ENCODE measurements at regions not wholly inside any gene's neighbourhood (a gene's known extent, or its start where the extent isn't known, plus 50 kb on each side); places are given as distances from the start of the nearest gene placed in this dataset.

GRCh38 chr11:95717314-95717713, 72.3 kb downstream of the FAM76B start:
- no peak for DNase-seq

- DNase-seq = no peak
Observed at GRCh38 chr11:95716266-95716665, 73.3 kb downstream of the FAM76B start.

DNA sequence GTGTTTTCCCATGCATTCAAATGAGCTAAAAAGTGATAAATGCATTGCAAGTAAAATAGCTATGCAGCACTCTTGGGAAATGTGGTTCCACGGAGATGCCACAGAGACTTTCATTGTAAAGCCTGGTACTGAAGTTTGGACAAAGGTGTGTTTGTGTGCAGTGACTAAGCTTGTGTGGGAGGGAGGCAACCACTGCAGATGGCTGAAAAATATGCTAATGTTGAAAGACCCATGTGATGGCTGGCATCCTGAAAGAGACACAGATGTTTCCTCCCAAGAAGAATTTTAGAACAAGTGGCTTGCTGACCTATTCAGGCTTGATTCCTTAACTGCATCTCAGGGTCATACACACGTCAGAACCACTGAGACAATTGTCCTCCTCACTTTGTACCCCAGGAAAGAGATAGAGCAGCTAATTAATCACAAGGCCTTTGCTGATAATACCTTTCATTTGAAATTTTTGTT, 73.8 kb downstream of the FAM76B start:
- peak; percentile 68 for DNase-seq

DNA sequence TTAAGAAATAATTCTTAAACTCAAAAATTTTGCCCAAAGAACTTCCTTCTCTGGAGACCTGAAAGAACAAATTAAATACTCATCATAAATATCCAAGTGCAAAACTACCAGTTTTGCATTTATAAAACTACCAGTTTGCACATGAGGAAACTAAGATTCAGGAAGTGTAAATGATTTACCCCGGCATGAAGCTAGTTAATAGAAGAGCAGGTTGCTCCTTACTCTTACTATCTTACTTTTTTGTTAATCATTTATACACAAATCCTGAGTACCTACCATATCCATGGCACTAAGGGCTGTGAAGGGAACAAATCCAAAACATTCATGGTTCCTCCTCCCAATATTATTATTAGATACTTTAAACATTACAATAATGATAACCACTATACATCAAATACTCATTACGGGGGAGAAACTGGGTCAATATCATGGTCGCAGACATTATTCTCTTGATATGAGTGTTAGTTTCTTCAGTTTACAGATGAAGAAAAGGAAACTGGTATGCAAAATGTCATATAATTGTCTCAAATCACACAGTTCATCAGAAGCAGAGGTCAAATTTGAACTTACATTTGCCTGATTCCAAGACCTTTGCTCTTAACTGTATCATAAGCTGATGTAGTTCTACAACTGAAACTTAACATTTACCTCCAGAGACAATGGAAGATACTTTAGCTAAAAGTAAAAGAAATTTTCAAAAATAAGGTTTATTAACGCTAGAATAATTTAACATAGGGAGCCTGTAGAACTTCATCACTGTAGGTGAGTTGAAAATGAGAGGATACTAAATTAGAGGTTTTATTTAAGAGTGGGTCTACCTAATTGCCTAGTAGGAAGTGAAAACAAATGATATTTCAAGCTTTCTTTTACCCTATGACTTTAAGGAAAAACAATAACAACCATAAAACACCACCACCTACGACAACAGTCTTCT, 74.5 kb downstream of the FAM76B start:
- DNase-seq = peak; percentile 19

DNA sequence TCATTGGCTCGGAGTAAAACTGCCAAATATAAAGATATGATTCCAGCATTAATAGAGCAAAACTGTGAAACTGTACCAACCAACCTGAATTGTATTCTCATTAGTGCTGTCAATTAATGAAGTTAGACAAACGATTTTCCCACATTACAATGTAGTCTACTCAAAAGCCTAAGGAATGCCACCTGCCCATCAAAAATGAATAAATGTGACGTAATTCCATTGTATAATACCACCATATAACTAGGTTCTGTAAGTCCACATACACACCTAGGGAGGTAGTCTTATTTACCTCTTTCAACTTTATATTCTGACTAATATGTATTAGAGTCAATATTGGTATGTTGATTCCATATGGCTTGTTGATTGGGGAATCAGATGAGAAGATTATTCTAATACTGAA, 76.2 kb downstream of the FAM76B start:
- DNase-seq = no peak

DNA sequence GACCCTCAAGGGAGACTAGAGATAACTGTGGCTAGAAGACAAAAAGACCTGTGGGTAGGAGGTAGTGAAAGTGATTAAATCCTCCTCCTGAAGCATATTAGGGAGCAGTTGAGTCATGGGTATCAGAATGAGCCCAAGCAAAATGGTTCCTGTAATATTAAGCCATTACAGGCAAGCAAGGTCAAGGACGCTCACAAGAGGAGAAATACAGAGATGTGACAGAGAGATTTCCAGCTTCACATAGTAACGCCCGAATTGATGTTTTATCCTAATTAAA, 77.7 kb downstream of the FAM76B start:
- no peak for DNase-seq

DNA sequence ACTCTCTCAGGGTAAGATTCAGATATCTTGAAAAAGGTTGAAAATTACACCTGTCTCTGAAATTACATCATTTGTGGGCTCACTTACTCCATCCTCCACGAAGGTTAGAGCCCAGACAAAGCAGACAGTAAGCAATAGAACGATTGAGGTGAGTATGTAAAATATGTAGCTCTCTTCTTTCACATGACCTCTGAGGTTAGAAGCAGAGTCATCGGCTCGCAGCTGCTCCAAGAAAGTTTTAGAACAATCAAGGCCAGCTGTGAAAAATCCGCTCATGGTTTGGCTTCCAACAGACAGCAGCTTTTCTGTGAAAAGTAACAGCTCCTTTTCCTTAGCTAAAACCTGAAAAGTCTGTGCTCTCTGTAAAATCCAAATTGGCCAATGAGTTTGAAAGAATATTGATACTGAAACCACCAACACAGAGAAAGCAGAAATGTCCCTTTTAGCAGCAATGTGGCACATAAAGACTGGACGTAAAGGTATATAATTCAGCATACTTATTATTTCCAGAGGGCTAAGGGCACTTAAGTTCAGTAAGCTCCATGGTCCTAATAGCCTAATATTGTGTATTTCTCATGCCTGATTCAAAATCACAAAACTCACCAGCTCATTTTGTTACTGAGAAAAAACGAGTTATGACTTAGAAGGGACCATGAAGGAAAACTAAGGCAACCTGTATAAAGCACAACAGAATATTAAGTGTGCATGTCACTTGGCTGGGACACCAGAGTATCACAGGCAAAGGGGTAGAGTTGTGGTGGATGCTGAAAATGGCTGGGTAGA, 78.2 kb downstream of the FAM76B start:
- DNase-seq = no peak

DNA sequence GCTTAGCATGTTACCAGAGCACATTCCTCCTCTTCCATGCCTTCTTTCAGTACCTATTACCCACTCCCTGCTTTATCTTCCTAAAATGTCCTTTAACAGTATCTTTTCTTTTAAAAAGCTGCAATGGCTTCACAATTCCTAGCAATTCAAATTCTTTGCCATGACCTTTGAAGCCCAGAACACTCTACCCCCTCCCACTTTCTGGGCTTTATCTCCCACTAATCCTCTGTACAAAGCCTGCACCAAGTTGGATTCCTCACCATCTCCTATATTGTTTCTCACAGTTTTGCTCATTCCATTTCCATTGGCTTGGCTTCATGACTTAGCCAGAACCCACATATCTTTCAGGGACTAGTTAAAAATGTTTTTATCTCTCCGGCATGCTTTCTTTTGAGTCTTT, 80.9 kb downstream of the FAM76B start:
- DNase-seq = no peak

- no peak for DNase-seq
Observed at GRCh38 chr11:95706974-95707387, 82.6 kb downstream of the FAM76B start.

- peak; percentile 85 for DNase-seq
Observed at GRCh38 chr11:95705485-95706124, 84.0 kb downstream of the FAM76B start.

DNA sequence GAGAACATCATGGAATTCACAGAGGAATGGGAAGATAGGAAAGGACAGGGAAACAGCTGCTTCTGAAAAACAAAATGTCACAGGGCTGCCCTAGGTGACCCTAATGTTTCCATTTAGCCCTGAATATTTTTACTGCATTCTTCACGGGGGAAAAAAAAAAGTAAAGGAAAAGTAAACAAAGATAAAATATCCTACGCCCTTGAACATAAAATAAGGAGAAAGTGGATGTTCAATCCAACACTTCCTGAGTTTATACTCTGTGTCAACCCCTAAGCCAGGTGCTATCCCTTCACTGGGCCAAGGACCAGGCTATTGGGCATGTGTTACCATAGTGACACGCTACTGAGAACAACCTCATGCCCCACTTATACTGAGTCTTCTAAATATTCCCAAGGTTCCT, 84.7 kb downstream of the FAM76B start:
- DNase-seq = no peak

- DNase-seq = no peak
Observed at GRCh38 chr11:95703049-95703448, 86.5 kb downstream of the FAM76B start.

DNA sequence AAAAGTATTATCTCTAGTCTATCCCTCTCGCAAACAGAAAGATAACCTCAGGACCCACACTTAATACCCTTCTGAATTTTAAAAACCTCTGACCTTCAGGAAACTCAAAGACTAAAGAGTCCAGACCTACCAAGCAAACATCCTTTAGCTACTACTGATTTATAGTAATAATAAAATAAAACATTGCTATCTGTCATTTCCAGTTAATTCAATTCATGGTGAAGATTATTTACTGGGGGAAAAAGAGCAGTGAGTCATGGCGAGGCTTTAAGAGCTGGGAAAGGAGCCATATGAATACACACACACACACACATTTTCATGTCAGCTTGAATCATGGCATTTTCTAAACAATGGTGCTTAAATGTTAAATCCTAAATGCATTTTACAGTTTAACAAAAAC, 87.1 kb downstream of the FAM76B start:
- peak; percentile 14 for DNase-seq

DNA sequence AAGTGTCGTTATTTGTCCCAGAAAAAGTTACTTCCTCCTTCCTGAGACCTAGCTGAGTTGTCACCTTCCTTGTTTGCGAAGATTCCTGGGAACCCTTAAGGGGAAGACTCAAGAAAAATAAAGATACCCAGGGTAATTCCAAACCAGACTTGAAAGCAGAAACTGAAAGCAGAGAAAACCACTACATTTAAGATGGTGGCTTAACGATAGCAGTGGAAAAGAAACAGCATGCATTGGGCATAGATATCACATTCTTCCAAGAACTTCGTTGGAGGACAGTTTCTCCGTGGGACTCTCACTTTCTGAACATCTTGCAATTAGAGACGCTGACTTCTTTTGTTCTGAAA, 89.1 kb downstream of the FAM76B start:
- no peak for DNase-seq

DNA sequence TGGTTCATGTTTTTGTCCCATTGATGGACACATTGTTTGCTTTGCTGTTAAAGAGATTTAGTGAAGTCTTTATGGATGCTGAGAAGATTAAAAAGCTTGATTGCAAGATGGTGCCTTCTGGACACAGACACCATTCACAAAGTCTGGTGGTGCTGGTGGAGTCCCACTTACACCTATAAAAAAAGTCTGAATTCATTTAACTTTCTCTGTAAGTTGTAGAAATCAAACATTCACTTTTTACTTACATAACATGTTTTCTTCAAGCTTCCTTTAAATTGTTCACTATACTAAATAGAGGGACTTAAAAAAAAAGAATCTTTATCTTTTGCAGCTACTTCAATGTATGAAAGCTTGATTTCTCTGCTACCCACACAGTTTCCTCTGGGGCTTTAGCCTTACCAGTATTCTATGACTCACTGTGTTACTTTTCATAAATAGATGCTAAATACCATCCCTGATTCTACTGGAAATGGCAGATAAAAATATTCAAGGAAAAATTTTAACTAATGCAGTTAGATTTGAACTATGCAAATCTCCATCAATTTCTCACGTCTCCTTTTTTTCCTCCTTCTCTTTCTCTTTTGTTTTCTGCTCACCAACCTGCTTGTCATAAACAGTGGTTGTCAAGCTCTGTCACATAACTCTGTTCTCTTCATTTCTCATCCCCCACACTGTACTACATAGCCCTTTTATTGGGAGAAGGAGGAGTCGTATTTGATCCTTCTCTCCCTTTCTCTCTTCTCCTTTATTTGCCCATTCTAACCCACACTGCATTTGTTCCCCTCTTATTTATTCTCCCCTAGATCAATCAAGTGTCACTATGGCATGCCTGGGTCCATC, 89.7 kb downstream of the FAM76B start:
- DNase-seq = no peak

DNA sequence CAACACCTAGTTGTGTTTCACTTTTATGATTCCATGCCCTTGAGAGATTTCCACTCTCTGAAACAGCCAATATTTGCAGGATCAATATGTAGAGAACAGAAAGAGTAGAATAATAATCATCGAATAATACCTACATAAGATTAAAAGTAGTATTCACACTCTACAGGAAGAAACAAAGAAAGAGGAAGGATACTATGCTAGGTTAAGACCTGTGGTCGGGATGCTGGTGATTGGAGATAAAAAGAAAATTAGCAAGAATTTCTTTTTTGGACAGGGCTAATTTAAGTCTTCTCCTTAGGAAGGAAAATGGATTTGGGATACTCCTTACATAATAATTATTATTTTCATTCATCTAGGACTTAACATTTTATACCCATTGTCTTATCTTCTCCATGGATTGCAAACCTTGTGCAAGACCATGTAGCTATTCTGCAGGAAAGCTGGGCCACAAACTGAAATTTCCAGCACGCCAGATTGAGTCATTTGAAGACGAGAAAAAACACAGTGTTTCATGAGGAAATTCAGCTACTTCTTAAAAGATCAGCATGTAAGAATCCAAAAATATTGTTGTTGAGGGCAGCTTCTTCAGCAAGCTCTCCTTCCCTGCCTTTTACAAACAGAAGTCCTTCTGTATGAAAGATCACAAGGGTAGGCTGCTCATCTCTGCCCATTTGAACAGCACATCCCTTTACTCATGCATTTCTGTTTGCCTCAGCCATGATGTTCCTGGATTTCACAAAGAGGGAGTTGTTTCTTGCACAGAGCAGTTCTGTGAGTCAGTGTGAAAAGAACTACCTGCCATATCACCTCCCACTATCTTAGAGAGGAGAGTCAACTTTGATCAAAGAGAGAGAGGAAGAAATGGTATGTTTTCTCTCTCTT, 90.7 kb downstream of the FAM76B start:
- peak; percentile 49 for DNase-seq

DNA sequence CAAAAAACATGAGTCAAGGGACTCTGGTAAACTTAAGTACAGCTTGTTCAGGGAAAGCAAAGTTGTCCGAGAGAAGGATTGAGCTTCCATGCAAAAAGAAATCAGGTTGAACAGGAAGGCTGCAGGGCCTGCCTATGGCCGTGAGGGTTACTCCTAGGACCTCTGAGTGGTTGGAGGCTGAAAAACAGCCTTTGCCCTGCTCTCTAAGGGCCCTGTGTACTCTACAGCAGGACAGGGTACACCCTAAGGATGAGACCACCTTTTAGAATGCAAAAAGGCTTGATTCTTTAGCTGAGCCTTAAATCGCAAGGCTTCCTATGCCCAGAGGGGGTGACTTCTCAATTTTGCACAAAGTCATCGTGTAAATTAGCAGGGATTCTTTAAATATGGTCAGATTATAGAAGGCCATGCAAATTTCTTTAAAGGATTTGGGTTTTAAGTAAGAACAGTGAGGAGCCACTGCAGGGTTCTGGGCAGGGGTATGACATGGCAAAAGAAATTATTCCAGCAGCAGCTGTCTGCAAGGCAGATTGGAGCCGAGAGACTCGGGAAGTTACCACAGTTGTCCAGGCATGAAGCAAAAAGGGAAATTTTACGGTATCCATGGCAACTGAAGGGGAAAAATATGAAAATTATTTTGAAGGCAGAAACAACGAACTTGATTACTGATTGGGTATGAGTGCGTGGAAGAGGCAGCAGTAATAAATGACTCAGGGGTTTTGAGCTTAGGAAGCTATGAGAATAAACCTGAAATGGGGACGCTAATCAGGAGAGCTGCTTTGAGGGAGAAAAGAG, 91.8 kb downstream of the FAM76B start:
- DNase-seq = no peak

GRCh38 chr11:95695181-95695580, 94.4 kb downstream of the FAM76B start:
- no peak for DNase-seq

GRCh38 chr11:95693298-95693697, 96.3 kb downstream of the FAM76B start:
- no peak for DNase-seq

DNA sequence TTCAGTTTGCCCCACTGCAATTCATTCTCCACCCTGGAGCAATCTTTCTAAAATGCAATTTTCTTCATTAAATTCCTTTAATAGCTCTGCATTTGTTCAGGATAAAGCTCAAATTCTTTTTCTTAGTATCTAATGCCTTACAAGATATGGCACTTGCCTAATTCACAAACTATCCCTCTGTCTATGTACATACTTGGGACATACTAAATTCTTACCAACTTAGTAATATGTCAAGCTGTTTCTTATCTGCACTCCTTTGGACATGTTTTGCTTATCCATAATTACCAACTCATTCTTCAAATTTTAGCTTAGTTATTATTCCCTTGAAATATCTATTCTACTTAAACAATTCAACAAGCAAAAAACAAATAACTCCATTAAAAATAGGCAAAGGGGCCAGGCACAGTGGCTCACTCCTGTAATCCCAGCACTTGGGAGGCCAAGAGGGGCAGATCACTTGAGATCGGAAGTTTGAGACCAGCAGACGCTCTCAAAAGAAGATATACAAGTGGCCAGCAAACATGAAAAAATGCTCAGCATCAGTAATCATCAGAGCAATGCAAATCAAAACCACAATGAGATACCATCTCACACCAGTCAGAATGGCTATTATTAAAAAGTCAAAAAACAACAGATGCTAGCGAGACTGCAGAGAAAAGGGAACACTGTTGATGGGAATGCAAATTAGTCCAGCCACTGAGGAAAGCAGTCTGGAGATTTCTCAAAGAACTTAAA, 96.9 kb downstream of the FAM76B start:
- DNase-seq = no peak

Data from kidney glomerular epithelial cell (primary cell).